Spleen (tissue), 11 donors: ENCODE measurements at regions not wholly inside any gene's neighbourhood (a gene's known extent, or its start where the extent isn't known, plus 50 kb on each side); places are given as distances from the start of the nearest gene placed in this dataset.
A peak's percentile ranks its signal among the peaks of the same experiment; 100 is the strongest.
"Not testable (repeated sequence)": the region's sequence is repeated elsewhere in the genome, so short reads cannot be mapped to it uniquely, and the experiment has no call there.

ENCODE experiments used
- DNase-seq: peaks from one replicate; pipeline ENCODE4 v3.0.0-alpha.2; 2020
- H3K27ac ChIP-seq, 8 donors: fragments of 200-600 bp; sonication (generic) in 7 of 8; 1 replicate in 4 of 8; 2 replicates in 4 of 8; pipeline versions ENCODE4 v1.5.0 to v1.8.0; 2016 to 2021; ENCODE audit warnings: inconsistent platforms in 4 of 8, mild to moderate bottlenecking in 4 of 8, moderate library complexity in 1 of 8
- H3K27me3 ChIP-seq, 7 donors: fragments of 200-600 bp; sonication (generic) in 6 of 7; replicated peaks in 1 of 7; 1 replicate in 4 of 7; 2 replicates in 3 of 7; pipeline versions ENCODE4 v1.5.0 to v1.8.0; 2016 to 2021; ENCODE audit warnings: inconsistent platforms in 3 of 7, mild to moderate bottlenecking in 1 of 7
- H3K36me3 ChIP-seq, 6 donors: fragments of 200-600 bp; sonication (generic) in 5 of 6; 1 replicate in 4 of 6; 2 replicates in 2 of 6; pipeline versions ENCODE4 v1.5.0 to v1.8.0; 2016 to 2021; ENCODE audit warnings: inconsistent platforms in 2 of 6
- H3K4me1 ChIP-seq, 6 donors: fragments of 200-600 bp; sonication (generic) in 5 of 6; 1 replicate in 3 of 6; 2 replicates in 3 of 6; pipeline versions ENCODE4 v1.5.0 to v1.8.0; 2016 to 2021; ENCODE audit warnings: inconsistent platforms in 3 of 6
- H3K4me3 ChIP-seq, 8 donors: fragments of 200-600 bp; sonication (generic) in 7 of 8; 1 replicate in 4 of 8; 2 replicates in 4 of 8; pipeline versions ENCODE4 v1.5.0 to v1.8.0; 2016 to 2021; ENCODE audit warnings: inconsistent platforms in 4 of 8, mild to moderate bottlenecking in 4 of 8, moderate library complexity in 2 of 8
- H3K9me3 ChIP-seq, 8 donors: fragments of 200-600 bp; sonication (generic) in 7 of 8; 1 replicate in 4 of 8; 2 replicates in 4 of 8; pipeline versions ENCODE4 v1.5.0 to v1.8.0; 2016 to 2021; ENCODE audit warnings: inconsistent platforms in 4 of 8
- CTCF ChIP-seq, 11 experiments: fragments of 200-600 bp in 7 of 11; fragments of 450-650 bp in 4 of 11; sonication (generic) in 4 of 11; IDR thresholded peaks in 8 of 11; conservative IDR thresholded peaks in 3 of 11; 1 replicate in 7 of 11; 2 replicates in 4 of 11; pipeline versions ENCODE4 v1.4.0 to v1.8.0; 2016 to 2021; ENCODE audit warnings: antibody characterized with exemption in 11 of 11, inconsistent platforms in 4 of 11, mild to moderate bottlenecking in 1 of 11
- POLR2A ChIP-seq, 3 donors: fragments of 450-650 bp; IDR thresholded peaks; one replicate each; pipeline ENCODE4 v1.5.1; 2017; ENCODE audit warnings: antibody characterized with exemption in 3 of 3, mild to moderate bottlenecking in 1 of 3
- POLR2AphosphoS5 ChIP-seq, 3 donors: sonication (generic); formaldehyde crosslinking; IDR thresholded peaks; one replicate each; pipeline ENCODE4 v1.5.1; 2017; ENCODE audit warnings: antibody characterized with exemption in 3 of 3
- WGBS, 5 donors: extraction: QIAGEN DNeasy Blood & Tissue Kit in 3 of 5; methylation state at CpG; one replicate each; pipeline versions ENCODE4 v1.1.5 to v1.1.7; 2013 to 2018; 5-methylcytosine and 5-hydroxymethylcytosine counted together
- intact Hi-C: fragments of 100-400 bp; cut with DNase I; formaldehyde crosslinking; loops from one replicate; pipeline ENCODE4 v1.15.0; 2023; ENCODE audit warnings: low total_unique reads
- donor health status: healthy with polysubstance abuse.
- donor health status: DM: no; HTN: no; CAD: no; lungs with moderate emphysema.
- donor health status: DM: no; HTN: no; CAD: no.
- donor health status: Bipolar disorder and iron deficiency.
- donor health status: healthy.
- donor health status: DM: no; HTN: no; CAD: no.
- donor health status: DM: yes; HTN: yes; CAD: no.

DNA sequence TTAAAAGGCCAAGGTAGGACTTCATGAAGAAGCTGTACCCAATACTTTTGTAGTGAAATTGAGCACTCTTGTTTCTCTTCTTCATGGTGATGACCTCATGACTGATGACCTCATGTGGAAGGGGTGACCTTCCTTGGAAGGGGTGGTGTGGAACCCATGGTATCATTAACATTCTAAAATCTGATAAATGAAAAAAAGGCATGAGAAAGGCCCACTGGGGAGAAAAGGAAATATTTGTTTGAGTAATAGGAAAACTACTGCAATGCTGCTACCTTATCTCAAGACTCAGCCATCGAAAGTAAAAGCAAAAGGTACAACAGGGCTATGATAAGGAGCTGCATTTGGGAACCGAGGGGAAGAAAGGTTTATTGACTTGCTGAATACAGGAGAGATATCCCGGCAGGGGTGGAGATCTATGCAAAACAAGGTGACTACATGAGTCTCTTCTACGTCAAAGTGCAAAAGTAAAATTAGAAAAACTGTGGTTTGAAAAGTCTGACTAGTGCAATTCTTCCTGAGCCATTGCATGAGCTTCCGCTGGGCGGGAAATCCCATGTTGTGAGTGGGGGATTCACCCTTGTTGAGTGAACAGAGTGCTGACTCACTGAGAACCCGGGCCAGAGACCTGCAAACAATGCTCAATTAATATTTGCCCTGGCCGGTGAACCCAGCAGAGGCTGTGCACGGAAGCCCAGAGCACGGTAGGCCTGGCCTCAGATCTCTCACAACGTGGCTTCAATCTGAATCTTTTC, 138.9 kb upstream of the RFC3 start:
- no peaks in the 10 kb centered on the region for H3K27me3 ChIP-seq
- 25 to 56% (median 31%) methylated on average over 11 of the region's 11 CpGs for WGBS, 5 donors
- no peaks in the 10 kb centered on the region for H3K36me3 ChIP-seq
- no peaks in the 10 kb centered on the region for H3K9me3 ChIP-seq
- H3K4me1 ChIP-seq = peaks cover 0 to 29% (median 19%) of the 10 kb centered on the region in 6 donors
- peak; percentile 84 for DNase-seq
- H3K4me3 ChIP-seq = peak overlapping the region in 5 of 8 donors; percentile 2 to 59 (median 29)
- intact Hi-C loops = no loop called here
- TF ChIP-seq CTCF (IDR thresholded peaks at IDR 0.05 in 8 of 11, conservative IDR thresholded peaks at IDR 0.05 in 3 of 11) (no peak), POLR2AphosphoS5 (IDR thresholded peaks at IDR 0.05) (peak in 2 of 3 donors; percentile 43 to 61), POLR2A (IDR thresholded peaks at IDR 0.05) (no peak)
- H3K27ac ChIP-seq = peak overlapping the region; percentile 44 to 79 (median 66)

GRCh38 chr13:33679658-33680012, 138.3 kb upstream of the RFC3 start:
- DNase-seq = no peak
- Histone ChIP-seq H3K36me3 (no peaks in the 10 kb centered on the region), H3K9me3 (no peaks in the 10 kb centered on the region), H3K27me3 (no peaks in the 10 kb centered on the region), H3K4me3 (peak overlapping the region in 4 of 8 donors; percentile 25 to 59 (median 29)), H3K4me1 (peaks cover 0 to 29% (median 19%) of the 10 kb centered on the region in 6 donors), H3K27ac (peak overlapping the region; percentile 44 to 79 (median 66))
- WGBS, 5 donors = 85 to 96% (median 89%) methylated on average over 1 of the region's 1 CpG
- no peak for TF ChIP-seq POLR2AphosphoS5 (IDR thresholded peaks at IDR 0.05)
- no peak for TF ChIP-seq POLR2A (IDR thresholded peaks at IDR 0.05)
- TF ChIP-seq CTCF (IDR thresholded peaks at IDR 0.05 in 8 of 11, conservative IDR thresholded peaks at IDR 0.05 in 3 of 11) = no peak
- intact Hi-C loops = no loop called here

GRCh38 chr13:33682020-33682564, 135.9 kb upstream of the RFC3 start:
- TF ChIP-seq CTCF (IDR thresholded peaks at IDR 0.05 in 8 of 11, conservative IDR thresholded peaks at IDR 0.05 in 3 of 11) (no peak), POLR2A (IDR thresholded peaks at IDR 0.05) (no peak), POLR2AphosphoS5 (IDR thresholded peaks at IDR 0.05) (no peak)
- Histone ChIP-seq H3K9me3 (no peaks in the 10 kb centered on the region), H3K4me1 (peaks cover 0 to 20% (median 13%) of the 10 kb centered on the region in 6 donors), H3K27me3 (no peaks in the 10 kb centered on the region), H3K27ac (no peak overlapping the region), H3K36me3 (no peaks in the 10 kb centered on the region), H3K4me3 (no peak overlapping the region)
- WGBS, 5 donors = 93 to 98% (median 95%) methylated on average over 12 to 35 of the region's 35 CpGs
- intact Hi-C loops = no loop called here
- DNase-seq = no peak

DNA sequence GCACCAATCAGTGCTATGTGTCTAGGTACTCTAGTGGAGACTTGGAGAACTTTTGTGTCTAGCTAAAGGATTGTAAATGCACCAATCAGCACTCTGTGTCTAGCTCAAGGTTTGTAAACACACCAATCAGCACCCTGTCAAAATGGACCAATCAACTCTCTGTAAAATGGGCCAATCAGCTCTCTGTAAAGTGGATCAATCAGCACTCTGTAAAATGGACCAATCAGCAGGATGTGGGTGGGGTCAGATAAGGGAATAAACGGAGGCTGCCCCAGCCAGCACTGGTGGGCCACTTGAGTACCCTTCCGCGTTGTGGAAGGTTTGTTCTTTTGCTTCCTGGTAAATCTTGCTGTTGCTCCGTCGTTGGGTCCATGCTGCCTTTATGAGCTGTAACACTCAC, 135.3 kb upstream of the RFC3 start:
- H3K27me3 ChIP-seq, DNase-seq, H3K27ac ChIP-seq, intact Hi-C loops, H3K36me3 ChIP-seq, H3K4me3 ChIP-seq, H3K9me3 ChIP-seq: not testable (repeated sequence)
- 78 to 95% (median 85%) methylated on average over 5 of the region's 5 CpGs for WGBS, 5 donors
- H3K4me1 ChIP-seq = peaks cover 0 to 15% (median 9%) of the 10 kb centered on the region in 6 donors
